ENCODE measurements at regions not wholly inside any gene's neighbourhood (a gene's known extent, or its start where the extent isn't known, plus 50 kb on each side); places are given as distances from the start of the nearest gene placed in this dataset.

GRCh38 chr6:126176282-126176681, 163.6 kb upstream of the CENPW start:
- ATAC-seq: peak; percentile 27
- TF ChIP-seq EZH2 (IDR thresholded peaks at IDR 0.05; ENCODE audit: low read length, unreplicated experiment) (no peak), EZH2phosphoT487 (IDR thresholded peaks at IDR 0.05; ENCODE audit: borderline replicate concordance, low read length) (no peak), CTCF (conservative IDR thresholded peaks at IDR 0.05; ENCODE audit: low read depth, low read length) (peak; percentile 66)
- H3K4me3 ChIP-seq (ENCODE audit: low read length): no peak overlapping the region
- no peaks in the 10 kb centered on the region for H4K20me1 ChIP-seq (ENCODE audit: low read length)
- no peaks in the 10 kb centered on the region for H3F3A ChIP-seq (ENCODE audit: low read length, unreplicated experiment)
- no peak overlapping the region for H3K27ac ChIP-seq (ENCODE audit: low read length)
- intact Hi-C loops (cut with micrococcal nuclease): loop anchor here (1.0 to 2.0 kb wide), 4 partner anchors 136 to 481 kb away; partner anchors contain the start of gene CENPW
- no peaks in the 10 kb centered on the region for H3K9me3 ChIP-seq (ENCODE audit: low read length)
- no peak overlapping the region for H2AFZ ChIP-seq (ENCODE audit: low read length)
- no peaks in the 10 kb centered on the region for H3K36me3 ChIP-seq (ENCODE audit: low read depth, low read length)
- BruUV-seq (replicated peaks): no TSS peak
- peaks cover 18% of the 10 kb centered on the region for H3K4me1 ChIP-seq (ENCODE audit: insufficient read depth, low read length)
- no peak overlapping the region for H3K4me2 ChIP-seq (ENCODE audit: low read length)
- no peaks in the 10 kb centered on the region for H3K27me3 ChIP-seq (ENCODE audit: low read length)
- DNase-seq: peak; percentile 46
- H3K9ac ChIP-seq (ENCODE audit: low read length): no peak overlapping the region
- ChIA-PET CTCF (no interaction called here), POLR2A (ENCODE audit: unreplicated experiment) (no interaction called here)
- no peaks in the 10 kb centered on the region for H3K79me2 ChIP-seq (ENCODE audit: low read length)
- no peaks in the 10 kb centered on the region for H3K9me2 ChIP-seq (replicated peaks; ENCODE audit: low read length)

GRCh38 chr6:126180585-126180984, 159.3 kb upstream of the CENPW start:
- CTCF ChIA-PET: interaction anchor here (0.6 to 1.0 kb wide), 2 partner anchors 185 to 403 kb away, joined by 5 to 7 read pairs; no protein-coding TSS in a partner anchor

GRCh38 chr6:126181173-126181741, 158.7 kb upstream of the CENPW start:
- ATAC-seq (no peak), DNase-seq (peak; percentile 23)
- H2AFZ ChIP-seq (ENCODE audit: low read length): no peak overlapping the region
- H3K4me2 ChIP-seq (ENCODE audit: low read length): peak overlapping the region; percentile 71
- no peak overlapping the region for H3K4me3 ChIP-seq (ENCODE audit: low read length)
- TF ChIP-seq EZH2phosphoT487 (IDR thresholded peaks at IDR 0.05; ENCODE audit: borderline replicate concordance, low read length): no peak
- no peak for TF ChIP-seq EZH2 (IDR thresholded peaks at IDR 0.05; ENCODE audit: low read length, unreplicated experiment)
- TF ChIP-seq CTCF (conservative IDR thresholded peaks at IDR 0.05; ENCODE audit: low read depth, low read length): no peak
- no peaks in the 10 kb centered on the region for H3K79me2 ChIP-seq (ENCODE audit: low read length)
- no TSS peak for BruUV-seq (replicated peaks)
- H3K36me3 ChIP-seq (ENCODE audit: low read depth, low read length): no peaks in the 10 kb centered on the region
- ChIA-PET POLR2A (ENCODE audit: unreplicated experiment) (no interaction called here), CTCF (no interaction called here)
- no peaks in the 10 kb centered on the region for H3K9me2 ChIP-seq (replicated peaks; ENCODE audit: low read length)
- peak overlapping the region; percentile 91 for H3K9ac ChIP-seq (ENCODE audit: low read length)
- H3K27ac ChIP-seq (ENCODE audit: low read length): peak overlapping the region; percentile 99
- H3K27me3 ChIP-seq (ENCODE audit: low read length): no peaks in the 10 kb centered on the region
- intact Hi-C loops (cut with micrococcal nuclease): loop anchor here (5.0 kb wide), 1 partner anchor 139 kb away; no protein-coding TSS in a partner anchor
- H3F3A ChIP-seq (ENCODE audit: low read length, unreplicated experiment): no peaks in the 10 kb centered on the region
- no peaks in the 10 kb centered on the region for H3K9me3 ChIP-seq (ENCODE audit: low read length)
- H4K20me1 ChIP-seq (ENCODE audit: low read length): no peaks in the 10 kb centered on the region
- H3K4me1 ChIP-seq (ENCODE audit: insufficient read depth, low read length): peaks cover 40% of the 10 kb centered on the region

More at GRCh38 chr6:126180585-126180984, 159.3 kb upstream of the CENPW start:
- Histone ChIP-seq H3K27me3 (ENCODE audit: low read length) (no peaks in the 10 kb centered on the region), H3K4me1 (ENCODE audit: insufficient read depth, low read length) (peaks cover 40% of the 10 kb centered on the region), H4K20me1 (ENCODE audit: low read length) (no peaks in the 10 kb centered on the region), H3F3A (ENCODE audit: low read length, unreplicated experiment) (no peaks in the 10 kb centered on the region), H3K9ac (ENCODE audit: low read length) (peak overlapping the region; percentile 91), H3K9me3 (ENCODE audit: low read length) (no peaks in the 10 kb centered on the region), H3K4me2 (ENCODE audit: low read length) (peak overlapping the region; percentile 71; the same call in 1 of the 2 replicates), H3K36me3 (ENCODE audit: low read depth, low read length) (no peaks in the 10 kb centered on the region), H3K4me3 (ENCODE audit: low read length) (no peak overlapping the region), H3K27ac (ENCODE audit: low read length) (peak overlapping the region; percentile 99), H3K79me2 (ENCODE audit: low read length) (no peaks in the 10 kb centered on the region), H2AFZ (ENCODE audit: low read length) (no peak overlapping the region), H3K9me2 (replicated peaks; ENCODE audit: low read length) (no peaks in the 10 kb centered on the region)
- TF ChIP-seq EZH2 (IDR thresholded peaks at IDR 0.05; ENCODE audit: low read length, unreplicated experiment): no peak
- DNase-seq (peak; percentile 91), ATAC-seq (peak; percentile 95)
- BruUV-seq (replicated peaks): no TSS peak
- intact Hi-C loops (cut with micrococcal nuclease): loop anchor here (5.0 kb wide), 1 partner anchor 138 kb away; no protein-coding TSS in a partner anchor
- POLR2A ChIA-PET (ENCODE audit: unreplicated experiment): no interaction called here
